HG02623 (cell line): ENCODE measurements at regions not wholly inside any gene's neighbourhood (a gene's known extent, or its start where the extent isn't known, plus 50 kb on each side); places are given as distances from the start of the nearest gene placed in this dataset.
A peak's percentile ranks its signal among the peaks of the same experiment; 100 is the strongest.

Experiments used
- ATAC-seq: cut with Tn5 transposase; IDR thresholded peaks from one replicate; pipeline ENCODE4 v1.9.1; 2021; ENCODE audit warnings: moderate library complexity; ENCODE audit not compliant: unreplicated experiment

DNA sequence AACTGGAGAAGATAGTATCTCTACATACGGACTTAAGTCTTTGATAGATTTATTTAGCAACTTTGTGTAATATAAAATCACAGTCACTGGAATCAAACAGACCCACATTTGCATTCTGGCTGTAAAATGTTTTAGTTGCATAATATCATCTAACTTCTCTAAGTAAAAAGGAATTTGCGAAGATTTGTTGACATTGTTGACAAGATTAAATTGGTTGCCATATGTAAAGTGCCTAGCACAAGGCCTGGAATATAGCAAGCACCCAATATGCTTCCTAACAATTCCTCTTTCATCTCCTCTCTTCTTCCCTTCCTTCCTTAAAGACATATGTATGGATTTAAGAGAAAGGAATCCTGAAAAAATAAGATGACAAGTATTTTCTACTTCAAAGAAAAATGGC is 295.4 kb upstream of the PPFIA2 start:
- no peak for ATAC-seq

DNA sequence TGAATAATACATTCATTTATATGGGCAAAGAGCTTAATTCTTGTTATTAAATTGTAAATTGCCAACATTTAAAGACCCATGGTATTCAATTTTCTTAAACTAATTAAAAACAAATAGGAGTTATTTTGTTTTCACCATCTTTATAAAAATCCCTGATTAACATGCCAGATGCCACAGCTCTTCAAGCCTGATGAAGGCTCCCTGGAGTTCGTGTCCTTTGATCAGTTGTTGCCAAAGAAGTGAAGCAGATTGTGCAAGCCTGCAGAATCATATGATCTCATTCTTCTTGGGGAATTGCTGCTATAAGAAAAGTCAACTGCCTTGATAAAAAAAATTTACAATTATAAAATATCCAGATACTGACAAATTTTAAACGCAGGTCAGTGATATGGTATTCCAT is 288.3 kb upstream of the PPFIA2 start:
- ATAC-seq, result no peak

DNA sequence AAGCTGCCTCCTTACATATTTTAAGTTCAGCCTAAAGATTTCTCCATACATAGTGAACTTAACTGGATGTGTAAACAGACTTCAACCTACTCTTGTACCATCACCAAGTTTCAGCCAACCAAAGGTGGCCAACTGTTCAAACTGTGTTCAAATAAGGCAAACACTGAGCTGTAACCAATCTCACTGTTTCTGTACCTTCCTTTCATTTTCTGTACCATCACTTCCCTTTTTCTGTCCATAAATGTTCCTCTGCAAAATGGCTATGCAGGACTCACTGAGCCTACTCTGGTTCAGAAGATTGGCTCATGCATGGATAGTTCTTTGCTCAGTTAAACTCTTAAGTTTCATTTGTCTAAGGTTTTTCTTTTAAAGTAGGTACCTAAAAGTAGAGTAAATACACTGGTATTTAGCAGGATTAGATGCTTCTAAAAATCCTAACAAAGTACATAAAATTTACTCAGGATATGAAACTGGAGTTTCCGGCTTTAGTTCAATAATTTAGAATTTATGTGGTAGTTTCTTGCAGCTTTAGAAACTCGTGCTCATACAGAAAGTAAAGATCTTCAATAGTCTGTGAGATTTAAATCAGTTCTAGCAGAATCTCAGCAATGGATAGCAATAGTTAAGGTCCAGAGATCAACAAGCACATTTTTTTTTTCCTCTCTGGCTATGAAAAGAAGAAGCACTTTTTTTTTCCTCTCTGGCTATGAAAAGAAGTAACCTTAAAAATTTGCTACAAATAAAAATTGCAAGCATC is 282.0 kb upstream of the PPFIA2 start:
- ATAC-seq, result peak; percentile 77

DNA sequence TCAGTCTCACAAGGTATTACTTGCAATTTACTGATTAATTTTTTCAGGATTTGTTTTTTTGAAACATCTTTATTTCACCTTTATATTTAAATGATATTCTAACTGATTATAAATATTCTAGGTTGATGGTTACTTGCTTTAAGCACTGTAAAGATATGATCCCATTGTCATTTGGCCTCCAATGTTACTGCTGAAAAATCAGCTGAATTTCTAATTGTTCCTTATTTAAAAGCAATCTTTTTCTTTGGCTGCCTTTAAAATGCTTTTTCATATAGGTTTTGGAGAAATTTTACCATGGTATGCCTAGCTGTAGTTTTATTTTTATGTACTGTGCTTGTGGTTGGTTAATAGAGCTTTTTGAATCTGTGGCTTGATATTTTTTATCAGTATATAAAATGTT is 275.6 kb upstream of the PPFIA2 start:
- ATAC-seq, result no peak

DNA sequence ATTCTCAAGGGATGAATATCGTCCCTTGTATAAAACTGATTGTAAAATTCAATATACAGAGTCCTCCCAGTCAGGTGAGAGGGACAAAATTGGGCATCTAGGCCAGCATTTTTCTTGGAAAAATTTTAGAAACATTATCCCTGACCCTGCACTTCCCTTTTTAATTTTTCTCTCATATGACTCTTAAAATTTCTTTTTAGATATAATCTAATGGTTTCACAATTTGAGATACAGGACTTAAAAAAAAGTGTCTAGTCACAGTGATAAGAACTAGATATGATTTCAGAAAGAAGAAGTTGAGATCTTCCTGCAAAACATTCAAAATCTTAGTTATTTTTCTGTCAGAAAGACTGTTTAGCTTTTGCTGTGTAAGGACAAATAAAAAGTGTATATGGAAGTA is 270.8 kb upstream of the PPFIA2 start:
- ATAC-seq, result no peak

DNA sequence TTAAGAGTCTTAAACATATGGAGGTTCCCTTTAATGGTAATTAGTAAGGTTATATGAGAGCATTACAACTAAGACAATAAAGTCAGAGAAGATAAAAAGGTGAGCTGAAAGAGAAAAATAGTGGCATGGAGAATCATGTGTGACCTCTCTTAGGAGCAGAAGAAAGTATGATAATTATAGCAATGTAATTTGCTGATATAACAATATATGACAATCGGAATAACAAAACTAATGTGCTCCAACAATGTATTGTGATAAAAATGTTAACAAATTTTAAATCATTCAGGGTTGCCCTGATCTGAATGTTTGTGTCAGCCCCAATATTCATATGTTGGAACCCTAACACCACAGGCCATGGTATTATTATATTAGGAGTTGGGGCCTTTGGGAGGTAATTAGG is 269.6 kb upstream of the PPFIA2 start:
- ATAC-seq, result no peak

DNA sequence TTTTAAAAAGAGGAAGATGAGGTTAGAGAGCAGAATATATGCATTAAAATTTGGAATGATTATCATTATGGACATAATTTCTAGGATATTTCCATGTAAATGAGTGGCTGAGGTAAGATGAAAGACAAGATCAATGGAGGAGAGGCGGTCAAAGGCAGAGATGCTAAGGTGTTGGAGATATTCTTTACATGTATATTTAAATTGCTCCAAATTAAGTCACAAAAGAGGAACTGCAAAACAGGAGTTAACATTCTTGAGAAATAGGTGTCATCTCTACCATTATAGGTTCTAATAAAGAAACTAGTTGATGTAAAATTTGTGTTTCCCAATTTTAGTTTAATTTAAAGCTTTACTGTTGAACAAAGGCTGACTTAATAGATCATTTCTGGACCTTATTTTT is 268.5 kb upstream of the PPFIA2 start:
- ATAC-seq, result no peak

DNA sequence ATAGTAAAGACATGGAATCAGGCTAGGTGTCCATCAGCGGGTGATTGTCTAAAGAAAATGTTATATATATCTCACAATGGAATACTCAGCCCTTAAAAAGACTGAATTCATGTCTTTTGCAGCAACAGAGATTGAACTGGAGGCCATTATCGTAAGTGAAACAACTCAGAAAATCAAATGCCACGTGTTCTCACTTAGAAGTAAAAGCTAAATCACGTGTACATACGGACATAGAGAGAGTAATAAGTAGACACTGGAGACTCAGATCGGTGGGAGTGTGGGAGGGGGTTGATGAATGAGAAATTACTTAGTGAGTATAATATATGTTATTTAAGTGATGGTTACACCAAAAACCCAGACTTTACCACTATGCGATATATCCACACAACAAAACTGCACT is 266.3 kb upstream of the PPFIA2 start:
- ATAC-seq, result no peak

DNA sequence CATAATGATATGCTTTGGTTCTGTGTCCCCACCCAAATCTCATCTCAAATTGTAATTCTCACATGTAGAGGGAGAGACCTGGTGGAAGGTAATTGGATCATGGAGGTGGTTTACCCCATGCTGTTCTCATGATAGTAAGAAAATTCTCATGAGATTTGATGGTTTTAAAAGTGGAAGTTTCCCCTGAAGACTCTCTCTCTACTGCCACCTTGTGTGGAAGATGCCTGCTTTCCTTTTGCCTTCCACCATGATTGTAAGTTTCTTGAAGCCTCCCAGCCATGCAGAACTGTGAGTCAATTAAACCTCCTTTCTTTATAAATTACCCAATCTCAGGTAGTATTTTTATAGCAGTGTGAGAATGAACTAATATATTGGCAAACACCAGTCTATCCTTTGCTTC is 260.4 kb upstream of the PPFIA2 start:
- ATAC-seq, result no peak

DNA sequence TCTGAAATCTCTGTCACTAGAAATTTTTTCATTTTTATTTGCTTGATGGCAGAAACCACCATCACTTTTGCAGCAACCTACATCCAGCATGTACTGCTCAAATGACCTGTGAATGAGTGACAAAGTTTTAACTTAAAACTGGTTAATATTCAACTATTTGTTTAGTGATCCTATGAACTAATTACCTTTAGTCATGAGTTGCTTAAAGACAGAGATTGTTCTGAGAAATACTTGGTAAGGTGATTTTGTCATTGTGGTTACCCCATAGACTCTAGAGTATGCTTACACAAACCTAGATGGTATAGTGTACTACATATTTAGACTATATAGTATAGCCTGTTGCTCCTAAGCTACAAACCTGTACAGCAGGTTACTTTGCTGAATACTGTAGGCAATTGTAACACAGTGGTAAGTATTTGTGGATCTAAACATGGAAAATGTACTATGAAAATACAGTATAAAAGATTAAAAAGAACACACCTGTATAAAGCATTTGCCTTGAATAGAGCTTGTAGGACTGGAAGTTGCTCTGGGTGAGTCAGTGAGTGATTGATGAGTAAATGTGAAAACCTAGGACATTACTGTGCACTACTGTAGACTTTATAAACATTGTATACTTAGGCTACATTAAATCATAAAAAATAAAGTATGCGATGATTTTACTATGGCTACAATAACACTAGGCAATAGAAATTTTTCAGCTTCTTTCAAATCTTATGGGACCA is 256.6 kb upstream of the PPFIA2 start:
- peak; percentile 85 for ATAC-seq

DNA sequence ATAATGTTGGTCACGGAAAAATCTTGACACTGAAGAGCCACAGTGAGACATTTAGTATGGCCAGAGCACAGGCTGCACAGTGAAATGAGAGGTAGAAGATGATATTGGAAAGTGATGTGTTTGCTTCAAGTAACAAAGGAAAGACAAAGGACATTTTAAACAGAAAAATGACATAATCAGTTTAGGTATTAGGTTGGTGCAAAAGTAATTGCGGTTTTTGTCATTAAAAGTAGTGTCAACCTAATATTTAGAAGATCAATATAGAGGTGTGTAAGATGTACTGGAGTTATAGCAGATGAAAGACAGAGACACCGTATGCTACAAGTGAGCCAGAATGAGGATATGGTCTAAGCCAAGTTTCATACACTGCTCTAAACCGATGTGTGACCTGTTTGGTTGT is 253.0 kb upstream of the PPFIA2 start:
- ATAC-seq, result no peak

DNA sequence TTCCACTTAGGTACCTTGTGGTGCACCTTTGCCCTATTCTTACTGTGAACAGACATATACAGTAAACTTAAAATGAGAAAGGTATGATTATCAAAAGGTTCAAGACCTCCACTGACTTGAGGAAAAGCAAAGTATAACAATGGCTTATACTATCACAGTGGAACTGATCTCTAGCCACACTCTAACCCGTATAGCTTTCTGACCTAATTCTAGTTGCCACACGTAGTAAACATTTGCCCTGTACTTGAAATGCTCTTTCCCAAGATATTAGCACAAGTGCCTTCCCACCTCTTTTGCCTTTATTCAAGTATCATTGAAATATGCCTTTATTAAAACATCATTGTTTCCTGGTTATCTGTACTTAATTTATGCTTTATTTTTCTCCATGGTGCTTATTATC is 250.4 kb upstream of the PPFIA2 start:
- ATAC-seq, result no peak

DNA sequence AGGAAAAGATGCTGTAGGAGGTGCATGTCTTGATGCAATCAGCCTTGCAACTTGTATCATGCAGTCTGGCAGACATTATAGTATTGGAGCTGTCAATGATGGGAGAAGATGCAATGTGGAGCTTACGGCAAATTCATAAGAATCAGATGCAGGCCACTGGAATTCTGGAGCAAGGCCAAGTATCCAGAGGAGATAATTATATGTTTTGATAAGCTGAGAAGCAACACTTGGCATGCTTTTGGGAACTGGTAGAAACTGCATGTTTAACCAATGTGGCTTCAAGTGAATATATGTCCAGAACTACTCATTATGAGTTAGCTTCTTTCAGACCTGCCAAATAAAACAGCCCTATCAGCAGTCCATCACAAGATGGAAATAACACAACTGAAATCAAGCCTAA is 249.1 kb upstream of the PPFIA2 start:
- no peak for ATAC-seq

DNA sequence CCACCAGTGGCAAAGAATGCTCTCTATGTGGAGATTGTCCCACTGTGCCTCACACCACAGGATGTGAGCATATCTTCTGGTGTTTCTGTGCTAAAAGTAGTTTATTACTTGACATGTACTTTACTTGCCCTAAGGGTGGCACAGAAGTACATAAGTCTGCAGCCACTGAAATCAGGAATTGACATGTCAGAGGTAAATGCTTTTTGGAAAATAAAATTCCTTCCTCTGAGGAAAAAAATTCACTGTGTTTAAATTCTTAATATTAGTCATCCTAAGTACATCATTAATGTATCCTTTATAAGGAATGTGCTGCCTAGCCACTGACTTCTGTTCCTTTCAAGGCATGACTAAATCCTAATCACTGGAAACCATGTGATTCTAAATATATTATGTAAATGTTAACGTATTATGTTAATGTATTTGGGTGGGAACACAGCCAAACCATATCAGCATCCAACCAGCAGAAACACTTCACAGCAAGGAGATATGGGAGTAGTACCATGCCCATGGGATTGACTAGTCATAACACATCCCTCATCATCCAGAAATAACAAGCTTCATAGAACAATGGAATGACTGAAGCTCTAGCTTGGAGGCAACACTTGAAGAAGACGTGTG is 239.7 kb upstream of the PPFIA2 start:
- ATAC-seq, result no peak

DNA sequence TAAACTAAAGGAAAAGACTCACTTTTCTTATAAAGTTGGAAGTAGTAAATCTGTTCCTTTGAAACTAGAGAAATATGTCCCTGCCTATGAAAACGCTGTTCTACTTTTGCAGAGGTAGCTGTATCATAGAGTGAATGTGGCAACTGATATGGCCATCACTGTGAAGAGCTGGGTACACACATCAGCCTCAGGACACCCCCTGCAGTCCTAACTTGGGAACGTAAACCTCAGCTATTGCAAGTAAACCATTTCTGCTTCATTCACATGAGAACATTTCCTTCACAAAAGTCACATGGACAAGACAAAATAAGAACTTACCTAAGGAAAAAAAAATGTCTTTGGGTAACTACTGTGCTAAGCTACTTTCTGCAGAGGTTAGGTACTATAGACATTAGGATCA is 233.3 kb upstream of the PPFIA2 start:
- no peak for ATAC-seq

DNA sequence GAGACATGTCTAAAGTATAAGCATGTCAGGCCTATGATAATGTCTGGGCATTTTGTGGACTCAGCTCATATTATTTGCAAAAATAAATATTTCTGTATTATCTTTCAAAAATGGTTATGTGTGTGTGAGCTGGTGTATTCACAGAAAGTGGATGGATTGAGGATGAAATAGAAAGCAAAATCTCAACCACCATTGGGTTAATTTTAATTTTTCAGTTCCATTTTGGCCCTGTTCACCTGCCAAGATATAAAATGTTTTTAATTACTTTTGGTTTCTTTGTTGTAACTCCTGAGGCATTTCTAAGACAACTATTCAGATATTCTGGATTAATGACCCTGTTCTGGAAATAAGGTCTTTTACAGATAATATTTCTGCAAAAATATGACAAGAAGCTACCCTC is 232.7 kb upstream of the PPFIA2 start:
- ATAC-seq, result no peak

DNA sequence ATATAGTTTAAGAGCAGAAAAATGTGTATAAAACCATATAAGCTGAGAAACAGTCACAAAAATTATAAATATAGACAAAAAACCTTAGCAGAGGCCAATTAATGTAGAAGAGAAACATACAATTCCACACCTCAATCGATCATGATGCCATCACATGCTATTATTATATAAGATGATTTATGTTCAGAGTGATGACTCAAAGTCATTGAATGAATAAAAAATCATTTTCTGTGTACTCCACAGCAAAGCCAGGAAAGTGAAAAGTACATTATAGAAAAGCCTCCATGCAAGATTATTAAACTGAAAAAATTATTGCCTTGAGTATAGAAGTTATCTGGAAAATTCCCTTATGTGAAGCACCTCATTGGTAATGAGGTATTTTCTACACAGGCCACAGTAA is 229.2 kb upstream of the PPFIA2 start:
- ATAC-seq, result no peak

DNA sequence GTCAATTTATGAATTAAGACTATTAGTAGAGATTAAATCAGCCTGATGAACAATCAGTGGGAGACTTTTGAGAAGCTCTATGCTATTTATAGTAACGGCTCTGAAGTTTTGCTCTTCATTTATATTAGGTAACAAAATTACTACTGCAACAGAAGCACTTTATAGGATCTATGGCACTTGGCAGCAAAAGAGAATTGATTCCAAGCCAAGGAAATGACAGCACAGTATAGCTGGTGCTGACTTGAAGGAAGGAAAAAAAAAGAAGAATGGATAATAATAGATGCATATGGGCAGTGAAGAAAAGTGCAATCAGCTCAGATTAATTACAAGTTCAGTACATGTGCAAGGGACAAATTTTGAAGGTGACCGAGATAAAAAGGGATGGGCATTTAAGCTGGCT is 228.2 kb upstream of the PPFIA2 start:
- no peak for ATAC-seq

DNA sequence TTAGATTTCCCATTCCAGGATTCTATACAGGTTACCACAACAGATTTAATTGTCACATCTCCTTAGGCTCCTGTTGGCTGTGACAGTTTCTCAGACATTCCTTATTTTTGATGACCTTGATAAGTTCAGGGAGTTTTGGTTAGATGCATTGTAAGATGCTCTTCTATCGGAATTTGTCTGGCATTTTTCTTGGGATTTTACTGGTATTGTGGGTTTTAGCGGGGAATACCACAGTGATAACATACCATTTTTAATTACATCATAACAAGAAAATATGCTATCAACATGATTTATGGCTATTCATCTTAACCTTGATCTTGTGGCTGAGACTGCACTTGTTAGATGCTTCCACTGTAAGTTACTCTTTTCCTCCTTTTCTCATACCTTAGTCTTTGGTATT is 217.5 kb upstream of the PPFIA2 start:
- ATAC-seq, result no peak

DNA sequence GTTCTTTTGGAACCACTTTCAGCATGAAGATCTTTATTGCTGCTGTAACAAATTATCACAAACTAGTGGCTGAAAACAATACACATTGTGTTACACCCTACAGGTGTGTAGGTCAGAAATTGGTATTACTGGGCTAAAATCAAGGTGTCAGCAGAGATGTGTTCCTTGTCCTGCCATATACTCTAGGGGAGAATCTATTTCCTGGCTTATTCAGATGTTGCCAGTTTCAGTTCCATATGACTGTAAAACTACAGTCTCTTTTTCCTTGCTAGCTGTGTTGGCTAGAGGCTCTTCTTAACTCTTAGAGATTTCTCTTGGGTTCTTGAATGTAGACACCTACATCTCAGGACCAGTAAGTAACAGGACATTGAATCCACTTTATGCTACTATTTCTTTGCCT is 215.6 kb upstream of the PPFIA2 start:
- ATAC-seq, result no peak

DNA sequence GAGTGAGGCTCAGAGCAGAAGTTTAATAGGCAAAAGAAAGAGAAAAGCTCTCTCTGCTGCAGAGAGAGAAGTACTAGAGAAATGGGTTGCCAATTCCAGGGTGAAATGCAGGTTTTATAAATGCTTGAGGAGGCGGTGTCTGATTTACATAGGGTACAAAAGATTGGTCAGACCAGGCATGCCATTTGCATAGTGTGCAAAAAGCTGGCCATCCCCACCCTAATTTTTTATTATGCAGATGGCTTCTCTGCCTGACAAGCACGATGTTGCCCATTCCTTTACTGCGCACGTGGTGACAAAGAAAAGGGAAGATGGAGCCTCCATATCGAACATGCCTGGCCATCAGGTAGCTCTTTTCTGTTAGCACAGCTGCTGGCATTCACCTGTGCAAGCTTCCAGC is 209.3 kb upstream of the PPFIA2 start:
- ATAC-seq, result no peak

DNA sequence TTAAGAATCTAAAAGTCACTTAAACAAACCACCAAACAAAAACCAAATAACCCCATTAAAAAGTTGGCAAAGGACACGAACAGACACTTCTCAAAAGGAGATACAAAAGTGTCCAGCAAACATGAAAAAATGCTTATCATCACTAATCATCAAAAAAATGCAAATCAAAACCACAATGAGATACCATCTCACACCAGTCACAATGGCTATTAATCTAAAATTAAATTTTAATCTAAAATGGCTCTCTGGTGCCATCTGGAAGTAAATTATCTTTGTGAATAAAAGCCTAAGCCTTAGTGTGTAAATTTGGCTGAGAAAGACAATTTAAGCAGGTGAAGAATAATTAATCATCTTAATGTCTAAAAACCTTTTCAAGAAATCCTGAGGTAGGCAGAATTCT is 204.5 kb upstream of the PPFIA2 start:
- ATAC-seq, result no peak
